ENCODE measurements at regions not wholly inside any gene's neighbourhood (a gene's known extent, or its start where the extent isn't known, plus 50 kb on each side); places are given as distances from the start of the nearest gene placed in this dataset.
"Not testable (repeated sequence)": the region's sequence is repeated elsewhere in the genome, so short reads cannot be mapped to it uniquely, and the experiment has no call there.

DNA sequence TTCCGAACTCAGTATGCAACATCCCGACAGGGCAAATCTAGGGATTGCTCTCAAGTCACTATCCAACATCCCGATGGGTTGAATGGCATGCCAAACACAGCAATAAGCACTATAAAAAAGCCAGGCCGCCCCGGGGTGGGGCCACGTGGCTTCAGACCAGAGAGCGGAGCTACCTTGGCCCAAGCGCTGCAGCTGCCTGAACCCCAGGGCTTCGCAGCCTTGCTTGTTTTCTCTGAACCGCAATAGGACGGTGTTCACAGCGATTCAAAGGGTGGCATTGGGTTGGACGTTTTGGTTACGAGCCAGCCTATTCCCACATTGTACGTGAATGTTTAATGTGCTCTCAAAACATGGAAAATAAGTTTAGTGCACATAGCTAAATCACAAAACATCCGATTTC, 161.0 kb downstream of the SYT15 start:
- TF ChIP-seq, protein P1, sequence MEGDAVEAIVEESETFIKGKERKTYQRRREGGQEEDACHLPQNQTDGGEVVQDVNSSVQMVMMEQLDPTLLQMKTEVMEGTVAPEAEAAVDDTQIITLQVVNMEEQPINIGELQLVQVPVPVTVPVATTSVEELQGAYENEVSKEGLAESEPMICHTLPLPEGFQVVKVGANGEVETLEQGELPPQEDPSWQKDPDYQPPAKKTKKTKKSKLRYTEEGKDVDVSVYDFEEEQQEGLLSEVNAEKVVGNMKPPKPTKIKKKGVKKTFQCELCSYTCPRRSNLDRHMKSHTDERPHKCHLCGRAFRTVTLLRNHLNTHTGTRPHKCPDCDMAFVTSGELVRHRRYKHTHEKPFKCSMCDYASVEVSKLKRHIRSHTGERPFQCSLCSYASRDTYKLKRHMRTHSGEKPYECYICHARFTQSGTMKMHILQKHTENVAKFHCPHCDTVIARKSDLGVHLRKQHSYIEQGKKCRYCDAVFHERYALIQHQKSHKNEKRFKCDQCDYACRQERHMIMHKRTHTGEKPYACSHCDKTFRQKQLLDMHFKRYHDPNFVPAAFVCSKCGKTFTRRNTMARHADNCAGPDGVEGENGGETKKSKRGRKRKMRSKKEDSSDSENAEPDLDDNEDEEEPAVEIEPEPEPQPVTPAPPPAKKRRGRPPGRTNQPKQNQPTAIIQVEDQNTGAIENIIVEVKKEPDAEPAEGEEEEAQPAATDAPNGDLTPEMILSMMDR (IDR thresholded peaks at IDR 0.05): not testable (repeated sequence)
- TF ChIP-seq POLR2A, POLR2AphosphoS5 (IDR thresholded peaks at IDR 0.05): not testable (repeated sequence)
